ENCODE measurements at regions not wholly inside any gene's neighbourhood (a gene's known extent, or its start where the extent isn't known, plus 50 kb on each side); places are given as distances from the start of the nearest gene placed in this dataset.

GRCh38 chr1:80072563-80072962, 1066.0 kb upstream of the ADGRL4 start:
- TF ChIP-seq CTCF (conservative IDR thresholded peaks at IDR 0.05; ENCODE audit: low read length) (no peak), EZH2phosphoT487 (IDR thresholded peaks at IDR 0.05; ENCODE audit: borderline replicate concordance, low read depth, low read length) (no peak)
